IPS-15b (cell line): ENCODE measurements at regions not wholly inside any gene's neighbourhood (a gene's known extent, or its start where the extent isn't known, plus 50 kb on each side); places are given as distances from the start of the nearest gene placed in this dataset.
"Not testable (repeated sequence)": the region's sequence is repeated elsewhere in the genome, so short reads cannot be mapped to it uniquely, and the experiment has no call there.

ENCODE experiments used
- H3K27me3 ChIP-seq: one replicate; pipeline ENCODE4 v1.6.1; 2013; ENCODE audit warnings: low read length; ENCODE audit not compliant: control insufficient read depth, insufficient read depth
- H3K36me3 ChIP-seq: one replicate; pipeline ENCODE4 v1.6.1; 2013; ENCODE audit warnings: low read length; ENCODE audit not compliant: control insufficient read depth, insufficient read depth
- H3K4me1 ChIP-seq: one replicate; pipeline ENCODE4 v1.6.1; 2013; ENCODE audit warnings: mild to moderate bottlenecking, low read length; ENCODE audit not compliant: control insufficient read depth, insufficient read depth
- H3K4me3 ChIP-seq: one replicate; pipeline ENCODE4 v1.5.1; 2013; ENCODE audit warnings: low read depth, low read length
- H3K9ac ChIP-seq: one replicate; pipeline ENCODE4 v1.6.1; 2013; ENCODE audit warnings: low read depth, mild to moderate bottlenecking, low read length
- H3K9me3 ChIP-seq: one replicate; pipeline ENCODE4 v1.6.1; 2013; ENCODE audit warnings: mild to moderate bottlenecking, low read length; ENCODE audit not compliant: control insufficient read depth, insufficient read depth

DNA sequence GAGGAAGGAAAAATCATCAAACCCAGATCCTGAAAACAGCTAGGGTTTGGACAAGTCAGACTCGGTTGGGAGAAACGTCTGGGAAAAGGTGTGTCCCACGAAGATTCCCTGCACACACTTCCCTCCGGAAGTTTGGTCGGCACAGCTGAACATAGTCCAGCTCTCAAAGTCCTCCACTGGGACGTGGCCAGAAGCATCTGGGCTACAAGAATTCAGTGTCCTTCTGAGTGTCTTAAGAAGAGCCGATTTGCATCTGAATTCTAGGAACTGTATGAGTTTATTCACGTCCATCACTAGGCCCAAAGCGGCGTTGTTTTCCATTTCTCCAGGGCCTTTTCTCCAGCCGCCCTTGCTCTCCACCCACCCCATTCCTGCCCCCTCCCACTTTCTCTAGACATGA is 109.1 kb downstream of the C17orf67 start:
- H3K9ac ChIP-seq = no peak overlapping the region
- no peaks in the 10 kb centered on the region for H3K36me3 ChIP-seq
- H3K27me3 ChIP-seq = no peaks in the 10 kb centered on the region
- H3K9me3 ChIP-seq = no peaks in the 10 kb centered on the region
- H3K4me1 ChIP-seq = no peaks in the 10 kb centered on the region
- no peak overlapping the region for H3K4me3 ChIP-seq

DNA sequence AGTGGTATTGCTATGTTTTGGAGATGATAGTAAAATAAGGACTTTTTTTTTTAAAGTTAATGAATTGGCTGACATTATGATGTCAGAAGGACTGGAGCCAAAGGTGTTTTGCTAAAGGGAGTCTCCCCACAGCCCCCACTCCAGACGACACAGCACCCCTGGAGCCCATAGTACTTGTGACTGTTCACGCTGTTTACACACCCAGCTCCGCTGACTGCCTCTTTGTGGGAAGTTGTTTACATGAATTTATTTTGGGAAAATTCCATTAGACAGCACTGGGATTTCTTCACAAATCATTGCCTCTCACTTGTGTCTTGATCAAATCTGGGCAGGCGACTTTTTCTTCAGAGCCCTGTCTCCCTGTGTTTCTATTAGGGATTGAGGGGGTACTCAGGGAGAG is 108.6 kb downstream of the C17orf67 start:
- Histone ChIP-seq H3K9ac (no peak overlapping the region), H3K4me1 (no peaks in the 10 kb centered on the region), H3K36me3 (no peaks in the 10 kb centered on the region), H3K27me3 (no peaks in the 10 kb centered on the region), H3K4me3 (no peak overlapping the region), H3K9me3 (no peaks in the 10 kb centered on the region)

DNA sequence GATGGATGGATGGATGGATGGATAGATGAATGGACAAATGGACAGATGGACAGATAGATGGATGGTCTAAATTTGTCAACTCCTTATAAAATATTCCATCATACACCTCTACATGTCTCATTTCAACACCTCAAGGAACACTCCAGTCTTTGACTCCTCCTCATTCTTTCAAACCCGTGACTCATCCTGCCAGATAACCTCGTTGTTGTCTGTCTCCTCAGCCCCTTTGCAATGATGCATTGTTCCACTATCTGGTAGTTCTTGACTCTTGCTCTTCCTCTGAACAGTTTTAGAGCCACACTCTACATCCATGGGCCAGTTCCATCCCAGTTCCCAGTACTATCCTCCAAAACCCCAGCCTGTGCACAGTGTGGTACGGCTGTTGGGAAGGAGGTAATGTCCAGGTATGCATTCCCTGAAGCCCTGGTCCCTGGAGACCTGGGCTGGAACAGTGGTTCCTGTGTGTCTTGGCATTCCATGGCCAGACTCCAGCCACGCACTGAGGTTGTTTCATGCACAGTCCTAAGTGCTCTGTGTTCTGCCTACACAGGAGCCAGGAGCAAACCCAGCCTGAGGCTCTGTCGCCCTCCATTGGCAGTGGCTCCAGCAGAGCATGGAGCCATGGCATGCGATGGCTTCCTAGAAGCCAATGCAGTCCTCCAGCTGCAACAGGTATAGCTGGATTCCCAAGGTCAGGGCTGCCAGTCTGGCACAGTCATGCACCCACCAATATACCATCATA is 105.7 kb downstream of the C17orf67 start:
- H3K4me1 ChIP-seq = no peaks in the 10 kb centered on the region
- no peaks in the 10 kb centered on the region for H3K9me3 ChIP-seq
- no peak overlapping the region for H3K4me3 ChIP-seq
- no peaks in the 10 kb centered on the region for H3K27me3 ChIP-seq
- no peak overlapping the region for H3K9ac ChIP-seq
- H3K36me3 ChIP-seq = no peaks in the 10 kb centered on the region

GRCh38 chr17:56731096-56731495 is 102.6 kb downstream of the C17orf67 start:
- not testable (repeated sequence) for H3K4me3 ChIP-seq, H3K4me1 ChIP-seq, H3K27me3 ChIP-seq, H3K36me3 ChIP-seq, H3K9ac ChIP-seq, H3K9me3 ChIP-seq

GRCh38 chr17:56733833-56734232 is 99.9 kb downstream of the C17orf67 start:
- H3K27me3 ChIP-seq = no peaks in the 10 kb centered on the region
- no peak overlapping the region for H3K9ac ChIP-seq
- H3K4me3 ChIP-seq = no peak overlapping the region
- H3K36me3 ChIP-seq = no peaks in the 10 kb centered on the region
- no peaks in the 10 kb centered on the region for H3K4me1 ChIP-seq
- H3K9me3 ChIP-seq = no peaks in the 10 kb centered on the region

GRCh38 chr17:56735842-56736241 is 97.9 kb downstream of the C17orf67 start:
- no peaks in the 10 kb centered on the region for H3K27me3 ChIP-seq
- H3K36me3 ChIP-seq = no peaks in the 10 kb centered on the region
- no peak overlapping the region for H3K9ac ChIP-seq
- no peak overlapping the region for H3K4me3 ChIP-seq
- H3K9me3 ChIP-seq = no peaks in the 10 kb centered on the region
- H3K4me1 ChIP-seq = no peaks in the 10 kb centered on the region

DNA sequence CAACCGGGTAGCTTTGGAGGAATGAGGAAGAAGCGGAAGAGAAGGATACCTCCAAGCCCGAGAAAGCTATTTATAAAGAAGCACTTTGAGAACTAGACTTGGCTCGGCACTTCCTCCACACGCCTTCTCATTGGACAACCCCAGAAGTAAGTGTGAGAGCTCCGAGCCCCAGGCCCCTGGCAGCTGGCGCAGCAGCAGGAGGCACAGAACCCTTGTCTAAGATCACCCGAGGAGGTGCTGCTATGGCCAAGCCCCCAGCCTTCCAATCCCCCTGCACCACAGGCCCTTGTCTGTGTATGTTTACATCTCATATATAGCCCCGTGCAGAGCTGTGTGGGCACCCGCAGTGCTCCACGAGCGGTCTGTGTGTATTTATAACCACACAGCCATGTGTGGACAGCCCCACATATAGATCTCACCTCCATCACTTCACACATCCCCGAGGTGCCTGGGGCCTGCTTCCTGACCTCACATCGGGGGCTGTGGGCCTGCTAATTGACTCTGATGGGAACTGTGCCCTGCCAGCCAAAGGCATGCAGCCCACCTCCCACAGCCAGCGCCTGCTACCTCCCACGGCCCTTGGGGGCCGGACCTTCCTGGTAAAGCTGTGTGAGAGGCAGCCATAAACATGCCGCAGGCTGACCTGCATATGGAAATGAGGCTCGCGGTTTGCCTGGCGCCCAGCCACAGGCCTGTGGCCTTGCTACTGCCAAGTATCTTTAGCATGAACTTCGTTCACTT is 96.1 kb downstream of the C17orf67 start:
- no peaks in the 10 kb centered on the region for H3K4me1 ChIP-seq
- H3K27me3 ChIP-seq = no peaks in the 10 kb centered on the region
- H3K4me3 ChIP-seq = no peak overlapping the region
- no peaks in the 10 kb centered on the region for H3K9me3 ChIP-seq
- H3K36me3 ChIP-seq = no peaks in the 10 kb centered on the region
- no peak overlapping the region for H3K9ac ChIP-seq

DNA sequence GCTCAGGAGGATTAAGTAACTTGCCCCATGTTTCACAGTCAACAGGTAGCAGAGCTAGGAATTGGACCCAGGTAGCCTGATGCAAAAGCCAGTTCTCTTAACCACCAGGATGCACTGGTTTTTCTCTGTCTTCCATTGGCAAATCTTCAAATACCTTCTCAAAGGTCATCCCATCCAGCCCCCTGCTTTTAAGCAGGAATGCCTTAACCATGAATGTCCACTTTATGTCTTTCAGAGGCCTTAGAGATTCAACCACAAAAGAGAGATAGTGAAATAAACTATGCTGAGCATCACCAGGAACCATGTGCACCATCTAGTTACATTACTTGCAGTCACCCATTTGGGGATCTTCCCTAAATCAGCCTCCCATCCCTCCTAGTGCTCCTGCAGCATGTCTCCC is 94.3 kb downstream of the C17orf67 start:
- Histone ChIP-seq H3K9me3 (no peaks in the 10 kb centered on the region), H3K9ac (no peak overlapping the region), H3K27me3 (no peaks in the 10 kb centered on the region), H3K4me1 (no peaks in the 10 kb centered on the region), H3K36me3 (no peaks in the 10 kb centered on the region), H3K4me3 (no peak overlapping the region)

DNA sequence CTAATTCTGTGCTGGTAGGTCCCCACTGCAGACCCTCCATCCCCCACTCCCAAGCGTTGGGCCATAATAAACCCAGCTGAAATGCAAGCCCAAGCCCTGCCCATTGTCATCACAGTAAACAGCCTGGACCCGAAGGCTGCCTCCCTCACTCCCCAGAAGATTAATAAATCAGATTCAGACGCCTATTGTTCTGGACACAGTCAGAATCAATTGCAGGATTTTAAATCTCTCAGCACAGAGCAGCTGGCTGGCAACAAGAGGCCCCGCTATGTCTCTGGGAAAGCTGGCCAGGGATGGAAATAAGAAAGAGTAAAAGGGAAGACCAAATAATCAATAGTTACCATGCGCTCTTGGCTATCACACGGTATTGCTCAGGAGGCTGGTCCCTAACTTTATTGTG is 93.9 kb downstream of the C17orf67 start:
- no peaks in the 10 kb centered on the region for H3K4me1 ChIP-seq
- H3K27me3 ChIP-seq = no peaks in the 10 kb centered on the region
- no peaks in the 10 kb centered on the region for H3K9me3 ChIP-seq
- H3K4me3 ChIP-seq = no peak overlapping the region
- H3K36me3 ChIP-seq = no peaks in the 10 kb centered on the region
- H3K9ac ChIP-seq = no peak overlapping the region

- H3K4me1 ChIP-seq = no peaks in the 10 kb centered on the region
- H3K27me3 ChIP-seq = no peaks in the 10 kb centered on the region
- H3K9me3 ChIP-seq = no peaks in the 10 kb centered on the region
- H3K9ac ChIP-seq = no peak overlapping the region
- no peaks in the 10 kb centered on the region for H3K36me3 ChIP-seq
- H3K4me3 ChIP-seq = no peak overlapping the region
Measured at GRCh38 chr17:56740481-56740880, 93.2 kb downstream of the C17orf67 start.
